Nephron progenitor cell (in vitro differentiated cells): ENCODE measurements at regions not wholly inside any gene's neighbourhood (a gene's known extent, or its start where the extent isn't known, plus 50 kb on each side); places are given as distances from the start of the nearest gene placed in this dataset.

Experiments used
- DNase-seq: peaks from one replicate; pipeline ENCODE4 v3.0.0; 2021
- H3K27ac Mint-ChIP-seq: 2 replicates; pipeline ENCODE4 v1.8.0; 2021; ENCODE audit warnings: mild to moderate bottlenecking, moderate library complexity, mixed read lengths
- H3K27me3 Mint-ChIP-seq: 2 replicates; pipeline ENCODE4 v1.8.0; 2021; ENCODE audit warnings: mild to moderate bottlenecking, low read depth, mixed read lengths; ENCODE audit not compliant: poor library complexity
- H3K36me3 Mint-ChIP-seq: 2 replicates; pipeline ENCODE4 v1.8.0; 2021; ENCODE audit warnings: low read depth, mixed read lengths
- H3K4me1 Mint-ChIP-seq: 2 replicates; pipeline ENCODE4 v1.8.0; 2021; ENCODE audit warnings: mixed read lengths
- H3K4me3 Mint-ChIP-seq: 2 replicates; pipeline ENCODE4 v1.8.0; 2021; ENCODE audit warnings: mild to moderate bottlenecking, moderate library complexity, mixed read lengths
- H3K9me3 Mint-ChIP-seq: 2 replicates; pipeline ENCODE4 v1.8.0; 2021; ENCODE audit warnings: mild to moderate bottlenecking, moderate library complexity, mixed read lengths
- TF ChIP-seq, protein P1 (sequence below): fragments of 200-600 bp; sonication (generic); IDR thresholded peaks from 2 replicates; pipeline ENCODE4 v1.5.0; 2021; ENCODE audit warnings: antibody characterized with exemption

GRCh38 chr11:69966910-69967483 is 111.1 kb upstream of the ANO1 start:
- Mint-ChIP-seq H3K4me3 (no peak overlapping the region), H3K27ac (no peak overlapping the region), H3K4me1 (peaks cover 60% of the 10 kb centered on the region), H3K36me3 (no peaks in the 10 kb centered on the region), H3K9me3 (no peaks in the 10 kb centered on the region), H3K27me3 (peaks cover 13% of the 10 kb centered on the region)
- TF ChIP-seq, protein P1, sequence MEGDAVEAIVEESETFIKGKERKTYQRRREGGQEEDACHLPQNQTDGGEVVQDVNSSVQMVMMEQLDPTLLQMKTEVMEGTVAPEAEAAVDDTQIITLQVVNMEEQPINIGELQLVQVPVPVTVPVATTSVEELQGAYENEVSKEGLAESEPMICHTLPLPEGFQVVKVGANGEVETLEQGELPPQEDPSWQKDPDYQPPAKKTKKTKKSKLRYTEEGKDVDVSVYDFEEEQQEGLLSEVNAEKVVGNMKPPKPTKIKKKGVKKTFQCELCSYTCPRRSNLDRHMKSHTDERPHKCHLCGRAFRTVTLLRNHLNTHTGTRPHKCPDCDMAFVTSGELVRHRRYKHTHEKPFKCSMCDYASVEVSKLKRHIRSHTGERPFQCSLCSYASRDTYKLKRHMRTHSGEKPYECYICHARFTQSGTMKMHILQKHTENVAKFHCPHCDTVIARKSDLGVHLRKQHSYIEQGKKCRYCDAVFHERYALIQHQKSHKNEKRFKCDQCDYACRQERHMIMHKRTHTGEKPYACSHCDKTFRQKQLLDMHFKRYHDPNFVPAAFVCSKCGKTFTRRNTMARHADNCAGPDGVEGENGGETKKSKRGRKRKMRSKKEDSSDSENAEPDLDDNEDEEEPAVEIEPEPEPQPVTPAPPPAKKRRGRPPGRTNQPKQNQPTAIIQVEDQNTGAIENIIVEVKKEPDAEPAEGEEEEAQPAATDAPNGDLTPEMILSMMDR, result no peak
- DNase-seq, result no peak

DNA sequence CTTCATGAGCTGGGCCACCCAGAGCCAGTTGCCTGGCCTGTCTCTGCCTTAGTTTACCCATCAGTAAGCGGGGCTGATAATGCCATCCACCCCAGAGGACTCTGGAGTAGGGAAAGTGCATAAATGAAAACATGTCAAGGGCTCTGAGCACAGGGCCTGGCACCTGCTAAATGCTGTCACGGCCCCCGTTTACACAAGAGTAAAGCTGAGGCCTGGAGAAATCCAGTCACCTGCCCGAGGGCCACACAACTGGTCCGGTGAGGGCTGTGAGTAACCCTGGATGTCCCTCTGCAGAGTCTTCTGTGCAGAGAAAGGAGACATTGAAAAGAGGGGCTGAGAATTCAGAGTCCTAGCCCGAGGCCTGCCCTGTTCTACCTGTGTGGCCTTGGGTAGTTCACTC is 110.6 kb upstream of the ANO1 start:
- H3K9me3 Mint-ChIP-seq, result no peaks in the 10 kb centered on the region

GRCh38 chr11:69968396-69969347 is 109.4 kb upstream of the ANO1 start:
- TF ChIP-seq, protein P1, result no peak
- no peak overlapping the region for H3K27ac Mint-ChIP-seq
- H3K4me3 Mint-ChIP-seq, result no peak overlapping the region
- H3K36me3 Mint-ChIP-seq, result no peaks in the 10 kb centered on the region
- no peak for DNase-seq
- peaks cover 18% of the 10 kb centered on the region for H3K27me3 Mint-ChIP-seq
- peaks cover 57% of the 10 kb centered on the region for H3K4me1 Mint-ChIP-seq
- no peaks in the 10 kb centered on the region for H3K9me3 Mint-ChIP-seq

More for the DNA sequence above, 110.6 kb upstream of the ANO1 start:
- TF ChIP-seq, protein P1, result no peak
- Mint-ChIP-seq H3K4me3 (no peak overlapping the region), H3K36me3 (no peaks in the 10 kb centered on the region), H3K27ac (no peak overlapping the region), H3K4me1 (peaks cover 60% of the 10 kb centered on the region), H3K27me3 (peaks cover 10% of the 10 kb centered on the region)
- DNase-seq, result no peak

- peaks cover 20% of the 10 kb centered on the region for H3K27me3 Mint-ChIP-seq
- DNase-seq, result peak; percentile 61
- H3K4me3 Mint-ChIP-seq, result peak overlapping the region; percentile 38
- H3K4me1 Mint-ChIP-seq, result peaks cover 49% of the 10 kb centered on the region
- H3K36me3 Mint-ChIP-seq, result no peaks in the 10 kb centered on the region
- H3K9me3 Mint-ChIP-seq, result no peaks in the 10 kb centered on the region
- peak overlapping the region; percentile 99 for H3K27ac Mint-ChIP-seq
- TF ChIP-seq, protein P1, result no peak
Measured at GRCh38 chr11:69969890-69970784, 108.0 kb upstream of the ANO1 start.

GRCh38 chr11:69970785-69971535 is 107.2 kb upstream of the ANO1 start:
- H3K4me3 Mint-ChIP-seq, result no peak overlapping the region
- peak overlapping the region; percentile 14 for H3K27ac Mint-ChIP-seq
- peaks cover 19% of the 10 kb centered on the region for H3K27me3 Mint-ChIP-seq
- DNase-seq, result no peak
- no peaks in the 10 kb centered on the region for H3K36me3 Mint-ChIP-seq
- peaks cover 45% of the 10 kb centered on the region for H3K4me1 Mint-ChIP-seq
- TF ChIP-seq, protein P1, result no peak
- no peaks in the 10 kb centered on the region for H3K9me3 Mint-ChIP-seq
